ENCODE measurements at regions not wholly inside any gene's neighbourhood (a gene's known extent, or its start where the extent isn't known, plus 50 kb on each side); places are given as distances from the start of the nearest gene placed in this dataset.

DNA sequence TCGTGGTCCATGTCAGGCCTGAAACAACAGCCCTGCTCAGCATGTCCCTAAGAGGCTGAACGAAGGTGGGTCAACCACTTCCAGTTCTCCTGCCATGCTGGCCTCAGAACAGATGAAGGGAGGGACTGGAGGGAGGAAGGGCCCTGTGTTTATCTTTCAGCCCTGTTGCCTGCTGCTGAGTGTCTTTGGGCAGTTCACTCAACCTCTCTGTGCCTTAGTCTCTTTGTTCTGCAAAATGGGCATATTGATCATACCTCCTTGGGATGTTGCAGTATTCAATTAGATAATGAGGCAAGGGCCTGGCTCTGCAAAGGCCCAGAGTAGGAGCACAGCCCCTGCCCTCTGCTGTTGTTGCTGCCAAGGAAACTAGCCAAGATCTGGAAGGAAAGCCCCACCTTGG lies 207.5 kb downstream of the MN1 start:
- no peaks in the 10 kb centered on the region for H3K9me3 ChIP-seq (ENCODE audit: control insufficient read depth in 2 of 2, insufficient read depth in 1 of 2, low read length in 1 of 2)
- H3K36me3 ChIP-seq (ENCODE audit: control insufficient read depth in 2 of 2, insufficient read depth in 2 of 2, low read length in 1 of 2): no peaks in the 10 kb centered on the region
- WGBS: 56% methylated on average over 2 of the region's 2 CpGs
- no peaks in the 10 kb centered on the region for H3K27me3 ChIP-seq (ENCODE audit: control insufficient read depth in 2 of 2, insufficient read depth in 1 of 2, low read length in 1 of 2)
- no peak overlapping the region for H3K27ac ChIP-seq (ENCODE audit: low read depth in 1 of 2, low read length in 1 of 2)
- no peaks in the 10 kb centered on the region for H3K4me1 ChIP-seq (ENCODE audit: control insufficient read depth in 2 of 2, insufficient read depth in 2 of 2, low read length in 2 of 2)
- no peak overlapping the region for H3K4me3 ChIP-seq (ENCODE audit: low read length in 2 of 2)
- DNase-seq (ENCODE audit: low read depth in 6 of 9, low spot score in 9 of 9): no peak

- H3K9me3 ChIP-seq (ENCODE audit: control insufficient read depth in 2 of 2, insufficient read depth in 1 of 2, low read length in 1 of 2): no peaks in the 10 kb centered on the region
- no peaks in the 10 kb centered on the region for H3K36me3 ChIP-seq (ENCODE audit: control insufficient read depth in 2 of 2, insufficient read depth in 2 of 2, low read length in 1 of 2)
- no peaks in the 10 kb centered on the region for H3K4me1 ChIP-seq (ENCODE audit: control insufficient read depth in 2 of 2, insufficient read depth in 2 of 2, low read length in 2 of 2)
- DNase-seq (ENCODE audit: low read depth in 6 of 9, low spot score in 9 of 9): no peak
- 97% methylated on average over 7 of the region's 7 CpGs for WGBS
- H3K4me3 ChIP-seq (ENCODE audit: low read length in 2 of 2): no peak overlapping the region
- no peak overlapping the region for H3K27ac ChIP-seq (ENCODE audit: low read depth in 1 of 2, low read length in 1 of 2)
- no peaks in the 10 kb centered on the region for H3K27me3 ChIP-seq (ENCODE audit: control insufficient read depth in 2 of 2, insufficient read depth in 1 of 2, low read length in 1 of 2)
Measured at GRCh38 chr22:27594474-27595134, 207.0 kb downstream of the MN1 start.

DNA sequence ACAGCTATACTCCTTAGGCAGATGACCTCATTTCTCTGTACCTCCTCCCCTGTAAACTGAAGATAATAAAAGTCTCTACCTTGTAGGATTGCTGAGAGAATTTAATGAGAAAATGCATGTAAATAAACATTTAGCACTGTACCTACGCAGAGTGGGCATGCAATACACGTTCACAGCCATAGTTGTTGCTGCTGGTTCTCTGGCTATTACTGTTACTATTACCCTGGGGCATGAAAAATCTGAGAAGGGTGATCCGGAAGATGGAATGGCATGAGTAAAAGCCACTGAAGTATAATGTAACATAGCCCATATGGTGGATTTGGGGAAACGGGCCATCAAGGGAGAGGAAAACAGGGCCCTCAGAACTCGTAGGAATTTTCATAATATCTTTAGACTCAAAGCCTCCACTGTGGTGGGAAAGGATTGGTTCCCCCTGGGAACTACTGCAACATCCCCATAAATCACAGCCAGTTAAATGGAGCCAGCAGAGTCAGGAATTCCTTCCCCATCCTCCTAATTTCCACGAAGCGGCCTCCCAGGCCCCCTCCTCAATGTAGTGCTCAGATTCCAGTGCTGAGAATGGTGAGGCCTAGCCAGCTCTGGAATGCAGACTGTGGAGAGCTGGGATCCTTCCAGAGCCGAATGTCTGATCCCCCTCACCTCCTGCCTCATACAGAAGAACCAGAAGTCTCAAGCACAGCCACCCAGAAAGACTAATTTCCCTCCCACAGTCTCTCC lies 205.3 kb downstream of the MN1 start:
- H3K27me3 ChIP-seq (ENCODE audit: control insufficient read depth in 2 of 2, insufficient read depth in 1 of 2, low read length in 1 of 2): no peaks in the 10 kb centered on the region

DNA sequence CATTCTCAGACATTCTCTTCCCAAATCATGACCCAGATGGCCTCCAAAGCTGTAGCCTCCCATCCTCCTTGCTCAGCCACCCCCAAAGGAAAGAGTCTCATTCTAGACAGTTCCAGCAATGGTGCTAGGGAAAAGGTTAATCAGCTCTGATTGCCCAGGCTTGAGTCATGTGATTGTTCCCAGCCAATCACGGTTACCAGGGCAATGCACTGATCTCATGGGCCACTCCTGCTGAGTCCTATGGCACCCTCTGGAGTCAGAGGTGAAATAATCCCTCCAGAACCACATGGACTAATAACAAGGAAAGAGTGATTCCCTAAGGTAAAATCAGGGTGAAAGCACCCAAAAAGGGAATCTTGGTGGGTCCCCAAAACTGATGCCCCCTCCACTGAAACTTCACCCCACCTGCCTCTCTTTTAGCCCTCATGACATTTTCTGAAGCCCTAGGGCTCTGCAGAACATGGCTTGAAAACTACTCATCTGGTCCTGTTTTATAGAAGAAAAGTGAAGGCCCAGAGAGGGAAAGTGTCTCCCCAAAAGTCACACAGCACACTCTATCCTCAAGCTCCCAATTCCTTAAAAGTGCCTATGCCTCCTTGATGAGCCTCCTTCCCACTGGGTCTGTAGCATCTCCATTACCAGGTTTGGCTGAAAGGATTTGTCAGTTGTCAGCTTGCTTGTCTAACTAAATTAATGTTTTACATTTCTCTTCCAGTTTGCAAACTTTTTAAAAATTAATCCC lies 203.7 kb downstream of the MN1 start:
- H3K4me3 ChIP-seq (ENCODE audit: low read length in 2 of 2): no peak overlapping the region
- H3K27me3 ChIP-seq (ENCODE audit: control insufficient read depth in 2 of 2, insufficient read depth in 1 of 2, low read length in 1 of 2): no peaks in the 10 kb centered on the region
- H3K27ac ChIP-seq (ENCODE audit: low read depth in 1 of 2, low read length in 1 of 2): no peak overlapping the region
- 89% methylated on average over 1 of the region's 1 CpG for WGBS
- H3K9me3 ChIP-seq (ENCODE audit: control insufficient read depth in 2 of 2, insufficient read depth in 1 of 2, low read length in 1 of 2): no peaks in the 10 kb centered on the region
- H3K36me3 ChIP-seq (ENCODE audit: control insufficient read depth in 2 of 2, insufficient read depth in 2 of 2, low read length in 1 of 2): no peaks in the 10 kb centered on the region
- DNase-seq (ENCODE audit: low read depth in 6 of 9, low spot score in 9 of 9): no peak
- no peaks in the 10 kb centered on the region for H3K4me1 ChIP-seq (ENCODE audit: control insufficient read depth in 2 of 2, insufficient read depth in 2 of 2, low read length in 2 of 2)

More for the DNA sequence above, 205.3 kb downstream of the MN1 start:
- H3K4me3 ChIP-seq (ENCODE audit: low read length in 2 of 2): no peak overlapping the region
- no peak for DNase-seq (ENCODE audit: low read depth in 6 of 9, low spot score in 9 of 9)
- no peaks in the 10 kb centered on the region for H3K9me3 ChIP-seq (ENCODE audit: control insufficient read depth in 2 of 2, insufficient read depth in 1 of 2, low read length in 1 of 2)
- H3K27ac ChIP-seq (ENCODE audit: low read depth in 1 of 2, low read length in 1 of 2): no peak overlapping the region
- 88% methylated on average over 8 of the region's 8 CpGs for WGBS
- no peaks in the 10 kb centered on the region for H3K4me1 ChIP-seq (ENCODE audit: control insufficient read depth in 2 of 2, insufficient read depth in 2 of 2, low read length in 2 of 2)
- H3K36me3 ChIP-seq (ENCODE audit: control insufficient read depth in 2 of 2, insufficient read depth in 2 of 2, low read length in 1 of 2): no peaks in the 10 kb centered on the region

DNA sequence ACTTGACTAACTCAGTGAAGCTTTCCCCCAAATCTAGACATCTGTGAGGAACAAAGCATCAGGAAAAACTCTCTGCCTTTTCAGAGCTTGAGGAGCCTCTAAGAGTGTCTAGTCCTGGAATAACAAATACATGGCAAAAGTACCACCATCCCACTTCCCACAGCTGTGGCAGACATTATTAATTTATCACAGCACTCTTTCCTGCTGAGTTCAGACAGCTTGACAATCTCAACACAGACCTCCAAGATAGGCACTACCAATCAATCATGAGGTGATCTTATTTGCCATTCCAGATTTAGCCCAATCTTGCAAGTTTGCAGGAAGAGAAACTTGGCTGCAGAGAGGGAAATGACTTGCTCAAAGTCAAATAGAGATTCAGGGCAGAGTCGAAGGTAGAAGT lies 202.8 kb downstream of the MN1 start:
- H3K27me3 ChIP-seq (ENCODE audit: control insufficient read depth in 2 of 2, insufficient read depth in 1 of 2, low read length in 1 of 2): no peaks in the 10 kb centered on the region
- H3K4me3 ChIP-seq (ENCODE audit: low read length in 2 of 2): no peak overlapping the region
- no peaks in the 10 kb centered on the region for H3K36me3 ChIP-seq (ENCODE audit: control insufficient read depth in 2 of 2, insufficient read depth in 2 of 2, low read length in 1 of 2)
- no peak for DNase-seq (ENCODE audit: low read depth in 6 of 9, low spot score in 9 of 9)
- H3K27ac ChIP-seq (ENCODE audit: low read depth in 1 of 2, low read length in 1 of 2): no peak overlapping the region
- 68% methylated on average over 1 of the region's 1 CpG for WGBS
- H3K9me3 ChIP-seq (ENCODE audit: control insufficient read depth in 2 of 2, insufficient read depth in 1 of 2, low read length in 1 of 2): no peaks in the 10 kb centered on the region
- H3K4me1 ChIP-seq (ENCODE audit: control insufficient read depth in 2 of 2, insufficient read depth in 2 of 2, low read length in 2 of 2): no peaks in the 10 kb centered on the region

- Histone ChIP-seq H3K36me3 (ENCODE audit: control insufficient read depth in 2 of 2, insufficient read depth in 2 of 2, low read length in 1 of 2) (no peaks in the 10 kb centered on the region), H3K9me3 (ENCODE audit: control insufficient read depth in 2 of 2, insufficient read depth in 1 of 2, low read length in 1 of 2) (no peaks in the 10 kb centered on the region), H3K4me3 (ENCODE audit: low read length in 2 of 2) (no peak overlapping the region), H3K27ac (ENCODE audit: low read depth in 1 of 2, low read length in 1 of 2) (no peak overlapping the region), H3K4me1 (ENCODE audit: control insufficient read depth in 2 of 2, insufficient read depth in 2 of 2, low read length in 2 of 2) (no peaks in the 10 kb centered on the region), H3K27me3 (ENCODE audit: control insufficient read depth in 2 of 2, insufficient read depth in 1 of 2, low read length in 1 of 2) (no peaks in the 10 kb centered on the region)
- WGBS: 87% methylated on average over 9 of the region's 9 CpGs
- DNase-seq (ENCODE audit: low read depth in 6 of 9, low spot score in 9 of 9): no peak
Measured at GRCh38 chr22:27601195-27601594, 200.4 kb downstream of the MN1 start.

DNA sequence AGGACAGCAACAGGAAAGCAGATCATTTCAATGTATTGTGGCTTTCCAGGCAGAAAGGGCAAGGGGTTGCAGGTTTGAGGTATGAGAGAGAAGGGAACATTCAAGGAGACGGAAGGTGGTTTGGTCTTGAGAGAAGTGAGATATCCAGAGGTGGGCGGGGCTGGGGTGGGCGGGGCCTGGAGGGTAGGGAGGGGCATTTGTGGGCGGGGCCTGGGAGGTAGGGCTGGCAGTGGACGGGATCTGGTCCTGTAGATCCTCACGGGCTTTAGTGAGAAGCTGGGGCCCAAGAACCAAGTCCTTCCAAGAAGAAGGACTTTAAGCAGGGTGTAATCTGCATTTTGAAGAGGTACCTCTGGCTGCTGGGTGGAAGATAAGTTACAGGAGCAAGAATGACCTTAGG lies 199.2 kb downstream of the MN1 start:
- WGBS: 87% methylated on average over 6 of the region's 6 CpGs

GRCh38 chr22:27603111-27603799 lies 198.3 kb downstream of the MN1 start:
- Histone ChIP-seq H3K9me3 (ENCODE audit: control insufficient read depth in 2 of 2, insufficient read depth in 1 of 2, low read length in 1 of 2) (no peaks in the 10 kb centered on the region), H3K27ac (ENCODE audit: low read depth in 1 of 2, low read length in 1 of 2) (no peak overlapping the region), H3K27me3 (ENCODE audit: control insufficient read depth in 2 of 2, insufficient read depth in 1 of 2, low read length in 1 of 2) (no peaks in the 10 kb centered on the region), H3K36me3 (ENCODE audit: control insufficient read depth in 2 of 2, insufficient read depth in 2 of 2, low read length in 1 of 2) (no peaks in the 10 kb centered on the region), H3K4me3 (ENCODE audit: low read length in 2 of 2) (no peak overlapping the region), H3K4me1 (ENCODE audit: control insufficient read depth in 2 of 2, insufficient read depth in 2 of 2, low read length in 2 of 2) (no peaks in the 10 kb centered on the region)
- no peak for DNase-seq (ENCODE audit: low read depth in 6 of 9, low spot score in 9 of 9)
- 94% methylated on average over 11 of the region's 11 CpGs for WGBS

More for the DNA sequence above, 199.2 kb downstream of the MN1 start:
- Histone ChIP-seq H3K4me1 (ENCODE audit: control insufficient read depth in 2 of 2, insufficient read depth in 2 of 2, low read length in 2 of 2) (no peaks in the 10 kb centered on the region), H3K27me3 (ENCODE audit: control insufficient read depth in 2 of 2, insufficient read depth in 1 of 2, low read length in 1 of 2) (no peaks in the 10 kb centered on the region), H3K9me3 (ENCODE audit: control insufficient read depth in 2 of 2, insufficient read depth in 1 of 2, low read length in 1 of 2) (no peaks in the 10 kb centered on the region), H3K27ac (ENCODE audit: low read depth in 1 of 2, low read length in 1 of 2) (no peak overlapping the region), H3K4me3 (ENCODE audit: low read length in 2 of 2) (no peak overlapping the region), H3K36me3 (ENCODE audit: control insufficient read depth in 2 of 2, insufficient read depth in 2 of 2, low read length in 1 of 2) (no peaks in the 10 kb centered on the region)
- no peak for DNase-seq (ENCODE audit: low read depth in 6 of 9, low spot score in 9 of 9)

- DNase-seq (ENCODE audit: low read depth in 6 of 9, low spot score in 9 of 9): no peak
- H3K36me3 ChIP-seq (ENCODE audit: control insufficient read depth in 2 of 2, insufficient read depth in 2 of 2, low read length in 1 of 2): no peaks in the 10 kb centered on the region
- H3K27ac ChIP-seq (ENCODE audit: low read depth in 1 of 2, low read length in 1 of 2): no peak overlapping the region
- no peak overlapping the region for H3K4me3 ChIP-seq (ENCODE audit: low read length in 2 of 2)
- no peaks in the 10 kb centered on the region for H3K27me3 ChIP-seq (ENCODE audit: control insufficient read depth in 2 of 2, insufficient read depth in 1 of 2, low read length in 1 of 2)
- H3K4me1 ChIP-seq (ENCODE audit: control insufficient read depth in 2 of 2, insufficient read depth in 2 of 2, low read length in 2 of 2): no peaks in the 10 kb centered on the region
- H3K9me3 ChIP-seq (ENCODE audit: control insufficient read depth in 2 of 2, insufficient read depth in 1 of 2, low read length in 1 of 2): no peaks in the 10 kb centered on the region
- 91% methylated on average over 9 of the region's 9 CpGs for whole genome bisulfite sequencing
Measured at GRCh38 chr22:27603800-27604144, 197.8 kb downstream of the MN1 start.
